Kidney (tissue), 13 donors: ENCODE measurements at regions not wholly inside any gene's neighbourhood (a gene's known extent, or its start where the extent isn't known, plus 50 kb on each side); places are given as distances from the start of the nearest gene placed in this dataset.
"Not testable (repeated sequence)": the region's sequence is repeated elsewhere in the genome, so short reads cannot be mapped to it uniquely, and the experiment has no call there.

Source experiments
- DNase-seq, 5 donors: peaks; one replicate each; pipeline ENCODE4 v3.0.0-alpha.2; 2013 to 2020
- FAIRE-seq: peaks from 2 replicates; lab custom pipeline; 2012; peaks lifted over from hg19 to GRCh38; lab: Jason Lieb, UNC
- H3K27ac ChIP-seq, 2 donors: one replicate each; pipeline ENCODE4 v1.7.0; 2013; ENCODE audit warnings: low read depth in 2 of 2, low read length in 2 of 2, inconsistent platforms in 1 of 2
- H3K27me3 ChIP-seq: one replicate; pipeline ENCODE4 v1.7.1; 2013; ENCODE audit warnings: low read length, inconsistent platforms; ENCODE audit not compliant: control insufficient read depth, insufficient read depth
- H3K36me3 ChIP-seq, 3 donors: one replicate each; pipeline versions ENCODE4 v1.7.0 to v1.7.1; 2013; ENCODE audit warnings: low read length in 3 of 3, control low read depth in 1 of 3, inconsistent platforms in 1 of 3; ENCODE audit not compliant: insufficient read depth in 3 of 3, control insufficient read depth in 2 of 3
- H3K4me1 ChIP-seq, 3 donors: one replicate each; pipeline versions ENCODE4 v1.7.0 to v1.7.1; 2013; ENCODE audit warnings: low read length in 3 of 3, inconsistent platforms in 1 of 3, low read depth in 1 of 3; ENCODE audit not compliant: control insufficient read depth in 2 of 3, insufficient read depth in 2 of 3
- H3K4me3 ChIP-seq, 3 donors: one replicate each; pipeline versions ENCODE4 v1.7.0 to v1.8.1; 2013; ENCODE audit warnings: low read length in 3 of 3, control low read depth in 1 of 3, inconsistent platforms in 1 of 3
- H3K9ac ChIP-seq, 3 donors: one replicate each; pipeline versions ENCODE4 v1.7.0 to v1.7.1; 2013; ENCODE audit warnings: low read length in 3 of 3, control low read depth in 1 of 3, inconsistent platforms in 1 of 3
- H3K9me3 ChIP-seq, 3 donors: one replicate each; pipeline versions ENCODE4 v1.7.0 to v1.7.1; 2013; ENCODE audit warnings: low read length in 3 of 3, control low read depth in 1 of 3, inconsistent platforms in 1 of 3; ENCODE audit not compliant: control insufficient read depth in 2 of 3, insufficient read depth in 1 of 3
- CTCF ChIP-seq: IDR thresholded peaks from 3 replicates; pipeline ENCODE4 v1.5.1; 2012; ENCODE audit warnings: mild to moderate bottlenecking, moderate library complexity, borderline replicate concordance; ENCODE audit not compliant: insufficient read depth; ENCODE audit errors: extremely low read depth
- intact Hi-C: fragments of 100-400 bp; cut with DNase I; formaldehyde crosslinking; loops from one replicate; pipeline ENCODE4 v1.11.1; 2022
- donor health status: control.
- donor health status: control.
- donor health status: control.
- donor health status: control.
- donor health status: control.
- donor health status: DM: yes; HTN: yes; CAD: no.
- donor health status: Normal renal cell carcinoma (clear cell type).

DNA sequence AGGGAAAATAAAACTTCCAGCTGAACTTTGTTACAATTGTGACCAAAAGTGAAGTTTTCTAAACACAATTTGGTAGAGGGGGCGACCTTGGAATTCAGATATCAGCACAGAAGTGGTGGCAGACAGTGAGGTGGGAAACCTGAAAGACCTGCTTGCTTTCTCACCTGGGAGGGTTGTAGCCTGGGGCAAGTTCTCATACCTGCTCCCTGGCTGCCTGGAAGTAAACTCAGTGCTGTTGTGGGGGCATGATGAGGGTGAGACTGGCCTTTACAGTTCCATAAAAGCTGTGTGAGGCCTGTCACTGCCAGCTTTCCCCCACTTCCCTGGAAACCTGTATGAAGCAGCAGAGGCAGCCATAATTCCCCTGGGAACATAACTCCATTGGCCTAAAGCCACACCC is 1180.2 kb downstream of the FAM133A start:
- H3K27ac ChIP-seq: no peak overlapping the region
- DNase-seq: peak in 1 of 5 donors; percentile 0
- intact Hi-C loops: no loop called here
- H3K9me3 ChIP-seq: no peaks in the 10 kb centered on the region
- H3K9ac ChIP-seq: no peak overlapping the region
- no peak for TF ChIP-seq CTCF
- H3K4me1 ChIP-seq: no peaks in the 10 kb centered on the region
- no peaks in the 10 kb centered on the region for H3K27me3 ChIP-seq
- no peak overlapping the region for H3K4me3 ChIP-seq
- H3K36me3 ChIP-seq: no peaks in the 10 kb centered on the region
- no peak for FAIRE-seq

DNA sequence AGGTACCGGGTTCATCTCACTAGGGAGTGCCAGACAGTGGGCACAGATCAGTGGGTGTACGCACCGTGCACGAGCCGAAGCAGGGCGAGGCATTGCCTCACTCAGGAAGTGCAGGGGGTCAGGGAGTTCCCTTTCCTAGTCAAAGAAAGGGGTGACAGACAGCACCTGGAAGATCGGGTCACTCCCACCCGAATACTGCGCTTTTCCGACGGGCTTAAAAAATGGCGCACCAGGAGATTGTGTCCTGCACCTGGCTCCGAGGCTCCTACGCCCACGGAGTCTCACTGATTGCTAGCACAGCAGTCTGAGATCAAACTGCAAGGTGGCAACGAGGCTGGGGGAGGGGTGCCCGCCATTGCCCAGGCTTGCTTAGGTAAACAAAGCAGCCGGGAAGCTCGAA is 1188.5 kb downstream of the FAM133A start:
- H3K4me3 ChIP-seq, H3K4me1 ChIP-seq, FAIRE-seq, intact Hi-C loops, H3K9ac ChIP-seq, H3K27me3 ChIP-seq, H3K27ac ChIP-seq, DNase-seq, H3K9me3 ChIP-seq, H3K36me3 ChIP-seq: not testable (repeated sequence)

- Histone ChIP-seq H3K9ac (no peak overlapping the region), H3K9me3 (no peaks in the 10 kb centered on the region), H3K27me3 (no peaks in the 10 kb centered on the region), H3K36me3 (no peaks in the 10 kb centered on the region), H3K4me3 (no peak overlapping the region), H3K27ac (no peak overlapping the region), H3K4me1 (no peaks in the 10 kb centered on the region)
- intact Hi-C loops: no loop called here
- TF ChIP-seq CTCF: no peak
- no peak for DNase-seq
- FAIRE-seq: no peak
These were observed 1197.6 kb downstream of the FAM133A start for GRCh38 chrX:94871640-94872039.

- H3K27me3 ChIP-seq: no peaks in the 10 kb centered on the region
- TF ChIP-seq CTCF: no peak
- FAIRE-seq (no peak), DNase-seq (no peak)
- H3K36me3 ChIP-seq: no peaks in the 10 kb centered on the region
- no peak overlapping the region for H3K4me3 ChIP-seq
- no peak overlapping the region for H3K27ac ChIP-seq
- no peaks in the 10 kb centered on the region for H3K9me3 ChIP-seq
- intact Hi-C loops: no loop called here
- H3K9ac ChIP-seq: no peak overlapping the region
- no peaks in the 10 kb centered on the region for H3K4me1 ChIP-seq
These were observed 1227.8 kb downstream of the FAM133A start for GRCh38 chrX:94901849-94902248.
